M059J (cell line): ENCODE measurements at regions not wholly inside any gene's neighbourhood (a gene's known extent, or its start where the extent isn't known, plus 50 kb on each side); places are given as distances from the start of the nearest gene placed in this dataset.

Experiments used
- DNase-seq: peaks from one replicate; pipeline ENCODE4 v3.0.0-alpha.2; 2012; ENCODE audit warnings: low read depth

DNA sequence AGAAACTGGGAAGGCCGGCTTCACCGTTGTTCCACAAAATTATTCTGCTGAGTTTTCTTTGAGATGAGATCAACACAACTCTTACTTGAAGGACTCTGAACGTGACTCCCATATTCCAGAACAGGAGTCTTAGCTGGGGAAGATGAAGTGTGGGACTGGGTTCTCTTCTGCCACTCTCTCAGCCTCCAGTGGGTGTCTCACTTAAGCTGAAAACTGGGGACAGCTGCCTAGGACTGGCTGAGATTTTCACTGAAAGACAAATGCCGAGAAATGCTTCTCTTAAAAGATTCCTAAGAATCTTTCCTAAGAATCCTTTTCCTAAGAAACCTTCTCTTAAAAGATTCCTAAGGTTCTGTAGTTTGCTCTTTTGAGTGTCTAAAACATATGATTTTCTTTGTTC is 156.6 kb upstream of the LHCGR start:
- no peak for DNase-seq

DNA sequence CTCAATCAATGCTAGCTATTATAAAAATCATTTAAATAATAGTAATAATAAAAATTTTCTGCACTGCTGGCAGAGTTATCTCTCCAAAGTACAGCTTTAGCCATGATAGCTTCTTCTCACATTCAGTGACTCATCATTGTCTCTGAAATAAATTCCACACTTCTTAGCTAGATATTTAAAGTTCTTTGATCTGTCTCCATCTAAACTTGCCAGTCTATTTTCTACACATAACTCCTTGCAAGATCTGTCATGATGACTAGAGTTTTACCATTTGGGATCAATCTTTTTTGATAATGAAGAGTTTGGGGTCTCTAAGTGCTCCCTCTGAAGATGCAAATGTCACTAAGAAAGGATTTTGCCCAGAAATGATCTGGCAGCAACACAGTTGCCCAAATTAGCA is 155.4 kb upstream of the LHCGR start:
- no peak for DNase-seq

DNA sequence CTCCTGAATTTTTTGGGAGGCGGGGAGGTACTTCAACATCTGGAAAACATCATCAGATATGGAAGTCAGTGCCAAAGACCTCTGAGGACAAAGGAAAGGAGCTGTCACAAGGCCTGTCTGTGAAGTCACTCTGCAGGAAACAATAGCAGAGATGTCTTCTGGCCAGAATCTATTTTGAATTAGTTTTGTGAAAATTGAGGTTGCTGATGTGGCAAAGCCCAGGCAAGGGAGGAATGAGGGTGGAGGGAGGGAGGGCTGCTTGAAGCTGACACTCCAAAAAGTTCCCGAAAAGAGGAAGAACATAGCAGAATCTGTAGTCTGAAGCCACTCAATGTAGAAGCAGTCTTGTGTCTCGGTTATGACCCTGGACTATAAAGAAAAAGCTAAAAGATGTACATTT is 151.1 kb upstream of the LHCGR start:
- DNase-seq, result no peak

DNA sequence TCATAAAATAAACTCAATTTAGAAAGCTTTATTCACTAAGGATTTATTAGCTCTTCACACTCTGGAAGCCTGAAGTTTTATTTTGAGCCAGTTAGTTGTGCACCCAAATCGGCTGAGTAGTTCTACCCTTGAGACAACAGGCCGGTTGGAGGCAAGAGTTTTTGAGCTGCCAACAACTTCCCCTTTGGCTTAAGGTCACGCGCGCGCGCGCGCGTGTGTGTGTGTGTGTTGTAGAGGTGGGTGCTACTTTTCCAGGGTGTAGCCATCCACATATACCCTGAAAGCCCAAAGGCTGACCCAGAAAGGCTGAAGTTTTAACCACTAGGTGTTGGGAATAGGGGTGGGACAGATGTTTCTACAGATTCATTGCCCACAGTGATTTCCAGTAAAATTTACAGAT is 150.2 kb upstream of the LHCGR start:
- DNase-seq, result no peak

DNA sequence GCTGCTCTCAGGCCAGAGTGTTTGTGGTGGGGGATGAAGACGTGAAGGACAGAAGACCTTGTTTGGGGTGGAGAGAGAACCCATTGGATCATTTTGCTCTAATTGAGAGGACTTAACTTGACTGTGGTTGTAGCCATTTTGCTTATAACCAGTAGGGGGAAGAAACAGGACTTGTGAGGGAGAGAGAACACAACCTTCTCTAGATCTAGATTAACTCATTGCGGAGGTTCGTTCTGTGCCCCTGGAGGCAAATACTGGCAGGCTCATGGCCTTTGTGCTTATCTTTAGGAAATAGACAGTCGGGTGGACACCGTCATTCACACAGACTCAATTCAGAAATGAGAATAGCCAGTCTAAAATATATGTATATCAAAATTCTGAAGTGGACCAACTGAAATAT is 147.0 kb upstream of the LHCGR start:
- no peak for DNase-seq

DNA sequence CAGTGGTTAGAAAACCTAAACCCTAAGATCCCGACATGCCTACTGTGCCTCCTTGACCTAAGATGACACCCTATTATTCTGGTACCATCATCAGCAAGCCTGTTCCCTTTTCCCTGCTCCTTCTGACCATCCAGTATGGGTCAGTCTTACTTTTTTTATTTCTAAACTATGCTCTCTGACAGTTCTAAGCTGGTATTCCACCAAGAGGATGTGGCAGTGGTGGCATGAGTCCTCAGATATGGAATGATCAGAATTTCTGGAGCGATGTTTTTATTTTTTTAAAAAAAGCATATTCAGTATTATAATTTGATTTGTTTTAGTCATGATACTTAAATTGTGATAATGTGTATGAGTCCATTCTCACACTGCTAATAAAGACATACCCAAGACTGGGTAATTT is 145.9 kb upstream of the LHCGR start:
- peak; percentile 27 for DNase-seq

DNA sequence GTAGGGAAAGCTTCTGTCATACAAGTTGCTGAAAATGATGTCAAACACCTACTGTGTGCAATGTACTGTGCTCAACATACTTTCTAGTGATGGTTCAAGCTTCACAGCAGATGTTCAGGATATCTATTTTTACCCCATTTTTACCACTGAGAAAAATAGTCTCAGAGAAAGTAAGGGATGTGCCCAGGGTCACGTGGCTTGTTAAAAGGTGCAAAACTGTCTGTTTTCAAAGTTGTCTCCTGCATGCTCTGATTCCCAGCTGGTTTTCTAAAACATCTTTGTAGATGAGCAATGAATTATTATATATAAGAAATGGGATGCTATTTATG is 145.5 kb upstream of the LHCGR start:
- no peak for DNase-seq

DNA sequence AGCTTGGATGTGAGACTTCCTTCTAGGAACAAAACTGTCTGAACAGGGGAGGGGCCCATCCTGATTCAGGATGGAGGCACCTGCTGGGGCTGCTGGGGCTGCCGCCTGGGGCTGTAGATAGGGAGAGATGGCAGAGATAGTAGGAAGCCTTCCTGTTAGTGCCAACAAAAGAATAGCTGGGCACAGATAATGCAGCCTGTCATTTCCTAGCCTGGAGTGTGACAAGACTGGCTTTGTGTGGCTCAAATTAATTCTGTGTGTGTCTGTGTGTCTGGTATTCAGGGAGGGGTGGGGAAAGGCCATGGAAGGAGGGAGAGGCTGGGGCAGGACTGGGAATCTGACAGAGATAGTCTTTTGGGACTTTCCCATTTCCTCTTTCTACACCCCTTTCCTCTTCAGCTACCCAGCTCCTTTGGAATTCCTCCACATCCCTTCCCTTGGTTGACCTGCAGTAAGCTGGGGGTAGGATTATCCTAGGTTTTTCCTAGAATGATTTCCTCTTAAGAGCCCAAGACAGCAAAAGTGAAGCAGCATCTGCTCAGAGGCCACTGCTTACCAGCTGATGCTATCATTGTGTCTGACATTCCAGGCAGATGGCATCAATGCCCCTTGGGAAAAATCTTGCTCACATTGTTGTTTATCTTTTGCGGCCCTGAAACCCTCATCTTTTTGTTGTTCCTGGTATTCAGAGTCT is 144.9 kb upstream of the LHCGR start:
- peak; percentile 72 for DNase-seq

DNA sequence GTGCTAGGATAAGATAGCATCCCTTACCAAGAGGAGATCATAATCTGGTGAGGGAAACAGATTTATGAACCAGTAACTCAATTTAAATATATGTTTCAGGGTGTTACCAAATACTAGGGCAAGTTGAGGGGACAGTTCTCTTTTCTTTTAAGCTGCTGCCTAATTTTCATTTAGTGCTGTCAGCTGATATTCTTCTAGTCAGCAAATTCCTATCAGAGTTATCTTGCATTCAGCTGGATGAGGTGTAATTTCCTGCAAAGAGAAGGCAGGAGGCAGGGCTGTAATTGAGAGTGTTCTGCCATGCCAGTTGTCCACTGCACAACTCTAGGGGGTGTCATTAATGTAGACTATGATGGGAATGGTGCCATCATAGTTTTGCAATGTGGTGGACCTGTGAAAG is 141.3 kb upstream of the LHCGR start:
- no peak for DNase-seq

DNA sequence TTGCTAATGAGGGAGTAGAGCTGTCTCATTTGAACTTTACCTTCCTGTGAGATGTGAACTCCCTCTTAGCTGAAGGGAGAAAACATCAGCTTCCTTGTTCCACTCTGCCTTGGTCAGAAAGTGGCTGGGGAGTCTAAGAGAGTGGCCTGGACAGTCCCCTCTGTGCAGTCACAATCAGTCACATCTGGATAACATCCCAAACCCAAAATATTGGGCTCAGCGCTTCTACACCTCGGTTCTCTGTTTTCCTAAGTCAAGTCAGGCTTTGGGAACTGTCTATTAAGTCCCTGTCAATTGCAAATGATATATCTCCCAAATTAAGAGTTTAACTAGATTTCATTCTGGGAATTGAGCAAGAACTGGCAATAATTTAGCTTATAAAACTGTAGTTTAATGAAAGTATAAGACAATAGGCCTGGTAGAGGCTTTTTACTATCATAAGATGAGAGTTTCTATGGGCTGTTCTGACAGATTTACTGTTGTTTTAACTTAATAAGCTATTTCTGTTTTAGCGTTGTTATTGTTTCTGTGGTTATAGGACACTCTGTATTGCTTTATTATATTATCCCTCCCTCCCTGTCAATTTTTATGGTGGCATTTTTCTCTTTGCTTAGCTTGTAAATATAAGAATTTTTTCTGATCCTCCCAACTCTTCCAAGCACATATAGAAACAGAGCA is 135.1 kb upstream of the LHCGR start:
- DNase-seq, result no peak

DNA sequence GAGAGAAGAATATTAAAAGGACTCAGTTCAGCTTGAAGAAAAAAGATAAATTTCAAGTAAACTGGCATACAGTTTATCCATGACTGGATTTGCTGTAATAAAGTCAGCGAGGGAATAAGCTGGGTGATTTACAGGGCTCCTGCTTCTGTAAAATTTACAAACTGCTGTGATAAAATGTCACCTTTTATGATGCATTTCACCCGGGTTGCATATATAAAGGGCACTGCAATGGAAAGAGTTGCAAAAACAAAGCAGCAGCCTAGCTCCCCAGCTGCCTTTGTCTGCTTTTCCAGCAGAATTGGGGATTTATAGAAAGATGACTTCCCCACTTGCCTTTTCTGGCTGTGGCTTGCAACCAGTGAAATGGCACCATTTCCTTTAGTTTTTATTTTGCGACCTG is 132.5 kb upstream of the LHCGR start:
- no peak for DNase-seq

DNA sequence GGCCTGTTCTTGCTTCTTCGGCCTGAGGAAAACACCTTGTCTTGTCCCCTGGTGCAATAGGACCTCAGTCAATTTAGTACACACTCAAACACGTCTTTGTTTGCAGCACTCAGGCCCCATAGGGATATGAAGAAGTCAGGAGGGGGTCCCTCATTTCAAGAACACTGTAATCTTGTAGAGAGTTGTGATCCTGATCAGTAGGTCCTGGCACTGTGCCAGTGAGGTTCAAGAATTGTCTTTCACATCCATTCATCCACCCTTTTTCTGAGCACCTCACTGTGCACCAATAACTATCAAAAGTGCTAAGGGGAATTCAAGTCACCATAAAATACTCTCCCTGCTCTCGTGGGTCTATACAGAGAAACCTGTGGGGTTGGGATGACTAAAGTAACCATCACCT is 131.4 kb upstream of the LHCGR start:
- no peak for DNase-seq

DNA sequence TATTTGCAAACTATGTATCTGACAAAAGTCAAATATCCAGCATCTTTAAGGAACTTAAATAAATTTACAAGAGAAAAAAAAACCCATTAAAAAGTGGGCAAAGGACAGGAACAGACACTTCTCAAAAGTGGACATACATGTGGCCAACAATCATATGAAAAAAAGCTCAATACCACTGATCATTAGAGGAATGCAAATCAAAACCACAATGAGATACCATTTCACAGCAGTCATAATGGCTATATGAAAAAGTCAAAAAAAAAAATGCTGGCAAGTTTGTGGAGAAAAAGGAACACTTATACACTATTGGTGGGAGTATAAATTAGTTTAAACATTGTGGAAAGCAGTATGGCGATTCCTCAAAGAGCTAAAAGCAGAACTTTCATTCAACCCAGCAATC is 130.3 kb upstream of the LHCGR start:
- no peak for DNase-seq

DNA sequence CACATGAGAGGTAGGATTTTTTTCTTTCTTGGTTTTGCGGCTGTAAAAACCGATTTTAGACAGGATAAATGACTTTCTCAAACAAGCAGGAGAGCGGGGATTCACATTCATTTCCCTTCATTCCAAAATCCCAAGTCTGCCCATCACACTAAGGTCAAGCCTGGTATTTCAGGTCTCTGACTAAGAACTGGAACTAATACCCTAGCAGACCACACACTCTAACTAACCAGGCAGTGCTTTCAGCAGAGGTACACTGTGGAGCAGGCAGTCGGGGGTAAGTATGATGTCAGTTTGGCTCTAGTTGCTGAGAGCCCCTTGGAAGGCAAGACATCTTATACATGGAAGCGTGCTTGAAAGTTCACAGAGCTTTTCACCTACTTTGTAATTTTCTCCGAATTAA is 128.1 kb upstream of the LHCGR start:
- peak; percentile 42 for DNase-seq

DNA sequence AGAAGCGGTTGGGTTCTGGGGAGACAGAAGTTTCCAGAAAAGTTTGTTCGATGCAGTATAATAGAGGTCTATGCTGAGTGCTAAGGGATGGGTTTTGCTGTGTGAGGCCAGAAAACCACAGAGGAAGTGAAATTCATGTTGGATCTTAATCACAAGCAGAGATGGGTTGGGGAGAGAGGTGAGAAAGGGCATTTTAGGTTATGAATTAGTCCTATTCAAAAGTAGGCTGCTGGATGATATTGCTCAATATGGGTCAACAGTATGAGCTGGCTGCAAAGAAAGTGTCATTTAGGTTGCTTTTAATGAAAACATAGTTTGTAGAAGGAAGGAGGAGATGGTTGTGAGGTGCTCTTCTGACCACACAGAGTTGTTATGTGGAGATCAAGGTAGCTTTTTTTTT is 118.8 kb upstream of the LHCGR start:
- no peak for DNase-seq

DNA sequence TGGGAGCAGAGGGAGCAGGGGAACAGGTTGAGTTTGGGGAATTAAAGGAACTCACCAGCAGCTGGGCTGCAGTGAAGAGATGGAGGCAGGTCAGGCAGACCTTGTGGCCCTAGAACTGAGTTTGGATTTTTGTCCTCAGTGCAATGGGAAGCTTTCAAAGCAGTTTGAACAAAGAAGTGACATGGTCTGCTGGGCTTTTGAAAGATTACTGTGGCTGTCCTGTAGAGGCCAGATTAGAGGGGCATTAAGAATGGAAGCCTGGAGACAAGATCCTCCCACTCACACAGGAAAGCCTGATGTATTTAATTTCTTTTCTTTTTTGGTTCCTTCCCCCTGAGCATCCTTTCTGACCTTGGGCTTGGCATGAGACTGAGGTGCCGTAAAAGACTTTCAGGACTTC is 118.1 kb upstream of the LHCGR start:
- DNase-seq, result no peak

DNA sequence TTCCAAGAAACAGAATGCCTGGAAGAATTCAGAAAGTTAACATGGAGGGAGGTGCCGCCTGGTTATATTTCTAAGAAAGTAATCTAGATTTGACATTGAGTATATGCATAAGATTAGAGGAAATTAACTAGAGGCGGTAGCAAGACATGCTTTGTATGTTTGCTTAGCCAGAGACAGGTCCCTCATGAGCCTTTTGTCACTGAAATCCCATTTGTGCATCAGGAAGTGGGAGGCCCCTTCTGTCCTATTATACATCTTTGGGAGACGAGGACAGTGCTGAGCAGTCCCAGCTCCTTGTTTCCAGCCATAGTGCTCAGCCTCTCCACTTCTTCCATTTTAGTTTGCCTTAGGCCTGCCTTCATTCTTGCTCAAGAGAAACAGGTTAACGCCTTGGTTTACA is 115.4 kb upstream of the LHCGR start:
- DNase-seq, result no peak

DNA sequence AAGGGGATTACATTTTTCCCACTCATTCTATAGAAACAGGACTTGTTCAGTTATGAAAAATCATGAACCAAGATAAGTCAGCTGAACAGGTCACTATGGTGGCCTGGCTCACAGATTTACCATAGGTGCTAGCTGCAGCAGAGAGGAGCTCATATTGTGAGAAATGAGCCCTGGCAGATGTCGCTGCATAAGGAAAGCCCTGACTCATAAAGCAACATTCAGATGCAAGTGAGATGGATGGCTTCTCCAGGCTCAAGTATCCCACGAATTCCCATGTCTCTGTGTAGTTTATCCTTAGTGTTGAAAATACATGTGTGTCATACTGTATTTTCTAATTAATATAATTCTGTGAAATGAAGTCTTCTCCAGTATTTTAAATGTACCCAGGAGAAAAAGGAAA is 115.0 kb upstream of the LHCGR start:
- no peak for DNase-seq

DNA sequence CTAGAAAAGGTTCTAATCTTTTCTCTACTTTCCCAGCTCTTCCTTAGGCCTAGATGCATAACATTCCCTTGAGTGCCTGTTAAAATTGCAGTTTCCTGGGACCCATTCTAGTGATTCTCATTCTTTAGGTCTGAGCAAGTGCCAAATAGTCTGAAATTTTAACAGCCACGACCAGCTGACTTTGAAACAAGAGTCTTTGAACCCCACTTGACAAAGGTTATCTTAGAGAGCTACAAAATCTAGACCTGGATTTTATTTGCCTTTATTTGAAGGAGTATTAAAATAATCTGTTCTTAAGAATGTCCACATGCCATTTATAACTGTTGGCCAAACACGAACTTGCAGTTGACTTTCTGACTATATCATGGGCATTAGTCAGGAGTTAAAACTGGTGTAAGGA is 110.2 kb upstream of the LHCGR start:
- no peak for DNase-seq

DNA sequence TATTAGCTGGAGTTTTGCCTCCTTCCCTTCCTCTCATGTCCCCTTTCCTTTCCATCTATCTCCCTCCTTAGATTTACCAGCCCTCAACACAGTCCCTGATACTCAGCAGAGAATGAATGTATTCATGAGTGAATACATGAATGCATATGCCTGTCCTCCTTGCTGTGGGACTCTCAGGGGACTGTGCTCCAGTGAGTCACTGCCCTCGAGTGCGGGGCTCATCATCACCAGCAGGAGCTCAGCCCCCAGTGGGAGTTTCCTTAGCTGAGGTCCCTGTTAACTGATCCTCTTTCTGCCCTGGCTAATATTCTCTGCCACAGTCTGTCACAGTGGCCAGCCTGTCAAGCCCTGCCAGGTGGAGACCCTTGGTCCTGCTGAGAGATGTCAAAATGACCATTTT is 104.9 kb upstream of the LHCGR start:
- DNase-seq, result no peak

DNA sequence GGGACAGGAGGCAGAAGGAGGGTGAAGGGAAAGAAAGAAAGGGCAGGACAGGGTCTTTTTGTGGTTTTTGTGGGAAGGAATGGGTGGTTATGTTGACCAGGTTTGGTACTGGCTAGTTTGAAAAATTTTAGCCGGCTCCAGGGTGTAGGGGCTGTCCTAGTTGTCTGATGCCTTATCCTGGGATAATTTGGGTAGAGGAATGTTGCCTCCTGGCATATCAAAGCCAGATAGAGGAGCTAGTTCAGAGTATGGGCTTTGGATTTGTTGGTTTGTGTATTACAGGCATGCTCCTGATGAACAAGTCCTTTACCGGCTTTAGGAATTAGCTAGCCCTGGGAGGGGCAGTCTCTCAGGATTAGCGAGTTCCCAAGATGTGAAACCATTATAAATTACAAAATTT is 101.1 kb upstream of the LHCGR start:
- DNase-seq, result no peak

DNA sequence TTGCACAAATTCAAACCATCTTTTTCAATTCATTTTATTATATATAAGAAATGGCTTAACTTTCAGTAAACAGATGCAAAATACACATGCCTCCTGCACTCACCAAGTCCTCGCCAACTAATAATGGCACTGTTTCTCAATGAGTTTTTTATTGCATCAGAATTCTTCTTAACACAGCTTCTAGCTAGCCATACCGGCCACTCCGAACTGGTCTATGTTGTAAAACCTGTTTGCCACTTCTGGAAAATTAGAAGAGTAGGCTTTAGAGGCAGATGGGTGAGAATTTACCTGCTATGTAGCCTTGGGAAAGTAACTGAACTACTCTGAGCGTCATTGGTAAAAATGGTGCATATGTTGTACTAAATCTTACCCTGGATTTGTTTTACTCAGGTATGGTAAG is 100.6 kb upstream of the LHCGR start:
- no peak for DNase-seq

DNA sequence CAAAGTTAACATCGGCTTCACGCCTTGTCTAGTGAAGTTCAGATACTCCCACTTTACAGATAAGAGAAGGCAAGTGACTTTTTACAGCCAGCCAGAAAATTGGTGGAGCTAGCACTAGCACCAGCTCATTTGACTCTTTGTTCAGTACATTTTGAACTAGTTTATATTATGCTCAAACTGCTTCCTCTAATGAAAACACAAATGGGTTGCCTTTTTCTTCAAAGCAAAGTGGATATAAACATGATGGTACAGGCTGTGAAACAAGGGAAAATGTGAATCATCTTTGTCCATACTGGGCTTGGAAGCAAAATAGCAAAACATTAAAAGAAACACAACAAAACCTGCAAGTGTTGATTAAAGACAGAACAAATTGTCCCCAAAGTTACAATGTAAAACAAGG is 99.6 kb upstream of the LHCGR start:
- DNase-seq, result no peak

DNA sequence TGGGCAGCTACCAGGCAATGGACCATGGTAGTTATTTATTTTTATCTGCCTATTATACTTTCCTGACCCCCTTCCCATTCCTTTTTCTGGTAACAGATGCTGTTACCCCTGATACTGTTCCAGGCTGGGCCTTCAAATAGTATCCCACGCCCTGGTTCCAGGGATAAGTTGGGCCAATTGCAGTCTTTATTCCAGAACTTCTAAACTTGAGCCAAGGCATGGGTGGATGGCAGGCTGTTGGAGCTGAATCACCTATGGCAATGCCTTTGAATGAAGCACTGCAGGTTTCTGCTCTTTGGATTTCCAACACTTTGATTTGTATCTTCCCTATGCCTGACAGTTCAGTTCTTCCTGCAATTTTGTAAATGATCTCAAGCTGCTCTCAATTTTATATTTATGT is 99.2 kb upstream of the LHCGR start:
- no peak for DNase-seq
